ENCODE measurements at regions not wholly inside any gene's neighbourhood (a gene's known extent, or its start where the extent isn't known, plus 50 kb on each side); places are given as distances from the start of the nearest gene placed in this dataset.

DNA sequence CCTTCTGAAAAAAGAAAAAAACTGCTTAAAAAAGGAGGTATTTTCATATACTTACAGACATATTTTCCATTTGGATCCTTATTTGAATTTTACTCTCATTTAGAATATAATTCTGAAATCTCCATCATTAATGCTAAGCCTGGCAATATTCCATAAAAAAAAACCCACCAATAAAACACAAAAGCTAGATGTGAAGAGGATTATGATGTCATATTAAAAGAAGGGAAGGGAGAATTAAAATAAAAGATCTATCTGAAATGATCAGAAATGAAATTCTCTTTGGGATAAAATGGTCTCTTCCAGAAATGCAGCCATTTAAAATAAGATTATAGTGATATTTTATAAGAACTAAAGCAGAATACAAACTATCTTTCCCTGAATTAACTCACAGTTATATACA, 206.7 kb upstream of the CAMK1G start:
- no peak overlapping the region for H3K4me3 Mint-ChIP-seq
- DNase-seq, result no peak

DNA sequence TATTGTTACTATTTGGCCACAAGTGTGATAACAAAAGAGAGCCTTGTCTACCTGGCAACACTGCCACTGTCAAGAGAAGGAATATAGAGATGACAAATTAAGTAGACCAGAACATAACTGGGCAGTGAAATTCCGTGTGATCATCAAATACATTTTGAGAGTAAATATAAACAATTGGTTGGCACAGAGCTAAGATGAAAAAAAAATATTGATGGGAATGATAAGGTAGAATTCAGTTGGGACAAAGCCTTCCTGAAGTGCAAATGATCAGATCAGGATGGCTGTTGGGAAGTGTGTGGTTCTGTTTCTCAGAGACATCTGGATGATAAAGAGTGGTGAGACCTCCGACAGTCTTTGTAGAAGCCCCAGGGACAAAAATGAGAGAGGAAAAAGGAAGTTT, 205.5 kb upstream of the CAMK1G start:
- no peaks in the 10 kb centered on the region for H3K36me3 Mint-ChIP-seq (ENCODE audit: low read depth)
- no peak overlapping the region for H3K4me3 Mint-ChIP-seq
- TF ChIP-seq, protein P1, sequence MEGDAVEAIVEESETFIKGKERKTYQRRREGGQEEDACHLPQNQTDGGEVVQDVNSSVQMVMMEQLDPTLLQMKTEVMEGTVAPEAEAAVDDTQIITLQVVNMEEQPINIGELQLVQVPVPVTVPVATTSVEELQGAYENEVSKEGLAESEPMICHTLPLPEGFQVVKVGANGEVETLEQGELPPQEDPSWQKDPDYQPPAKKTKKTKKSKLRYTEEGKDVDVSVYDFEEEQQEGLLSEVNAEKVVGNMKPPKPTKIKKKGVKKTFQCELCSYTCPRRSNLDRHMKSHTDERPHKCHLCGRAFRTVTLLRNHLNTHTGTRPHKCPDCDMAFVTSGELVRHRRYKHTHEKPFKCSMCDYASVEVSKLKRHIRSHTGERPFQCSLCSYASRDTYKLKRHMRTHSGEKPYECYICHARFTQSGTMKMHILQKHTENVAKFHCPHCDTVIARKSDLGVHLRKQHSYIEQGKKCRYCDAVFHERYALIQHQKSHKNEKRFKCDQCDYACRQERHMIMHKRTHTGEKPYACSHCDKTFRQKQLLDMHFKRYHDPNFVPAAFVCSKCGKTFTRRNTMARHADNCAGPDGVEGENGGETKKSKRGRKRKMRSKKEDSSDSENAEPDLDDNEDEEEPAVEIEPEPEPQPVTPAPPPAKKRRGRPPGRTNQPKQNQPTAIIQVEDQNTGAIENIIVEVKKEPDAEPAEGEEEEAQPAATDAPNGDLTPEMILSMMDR (IDR thresholded peaks at IDR 0.05), result no peak
- no peaks in the 10 kb centered on the region for H3K9me3 Mint-ChIP-seq
- H3K27ac Mint-ChIP-seq, result no peak overlapping the region
- POLR2A ChIA-PET, result no interaction called here
- H3K4me1 Mint-ChIP-seq (ENCODE audit: low read depth), result no peaks in the 10 kb centered on the region
- H3K27me3 Mint-ChIP-seq, result no peaks in the 10 kb centered on the region
- DNase-seq (no peak), ATAC-seq (no peak)
- intact Hi-C loops (cut with micrococcal nuclease), result no loop called here
- CTCF ChIA-PET, result no interaction called here

More for the DNA sequence above, 206.7 kb upstream of the CAMK1G start:
- no peaks in the 10 kb centered on the region for H3K4me1 Mint-ChIP-seq (ENCODE audit: low read depth)
- TF ChIP-seq, protein P1 (IDR thresholded peaks at IDR 0.05), result no peak
- ChIA-PET POLR2A (no interaction called here), CTCF (no interaction called here)
- no peaks in the 10 kb centered on the region for H3K27me3 Mint-ChIP-seq
- H3K9me3 Mint-ChIP-seq, result no peaks in the 10 kb centered on the region
- H3K27ac Mint-ChIP-seq, result no peak overlapping the region
- no peaks in the 10 kb centered on the region for H3K36me3 Mint-ChIP-seq (ENCODE audit: low read depth)
- intact Hi-C loops (cut with micrococcal nuclease), result no loop called here
- no peak for ATAC-seq

DNA sequence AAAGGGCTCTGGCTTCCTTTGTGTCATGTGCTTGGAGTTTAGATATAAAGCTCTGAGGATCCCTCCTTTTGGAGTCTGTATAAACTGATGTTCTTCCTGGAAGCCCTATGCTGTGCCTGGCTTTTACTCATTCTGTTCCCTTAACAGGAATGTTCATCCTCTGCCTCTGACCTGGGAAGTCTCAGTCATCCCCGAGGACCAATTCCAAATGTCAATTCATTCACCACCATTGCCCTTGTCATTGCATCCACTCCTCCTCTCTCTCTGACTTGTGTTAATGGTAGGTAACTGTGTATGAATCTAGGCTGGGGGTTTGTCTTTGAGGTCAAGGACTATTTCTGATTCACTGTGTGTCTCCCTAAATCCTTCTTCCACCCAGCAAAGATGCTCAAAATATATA, 204.2 kb upstream of the CAMK1G start:
- intact Hi-C loops (cut with micrococcal nuclease), result no loop called here
- H3K4me3 Mint-ChIP-seq, result no peak overlapping the region
- H3K27ac Mint-ChIP-seq, result no peak overlapping the region
- TF ChIP-seq, protein P1 (IDR thresholded peaks at IDR 0.05), result no peak
- DNase-seq (no peak), ATAC-seq (no peak)
- ChIA-PET POLR2A (no interaction called here), CTCF (no interaction called here)
- H3K4me1 Mint-ChIP-seq (ENCODE audit: low read depth), result no peaks in the 10 kb centered on the region
- H3K36me3 Mint-ChIP-seq (ENCODE audit: low read depth), result no peaks in the 10 kb centered on the region
- H3K9me3 Mint-ChIP-seq, result no peaks in the 10 kb centered on the region
- no peaks in the 10 kb centered on the region for H3K27me3 Mint-ChIP-seq

DNA sequence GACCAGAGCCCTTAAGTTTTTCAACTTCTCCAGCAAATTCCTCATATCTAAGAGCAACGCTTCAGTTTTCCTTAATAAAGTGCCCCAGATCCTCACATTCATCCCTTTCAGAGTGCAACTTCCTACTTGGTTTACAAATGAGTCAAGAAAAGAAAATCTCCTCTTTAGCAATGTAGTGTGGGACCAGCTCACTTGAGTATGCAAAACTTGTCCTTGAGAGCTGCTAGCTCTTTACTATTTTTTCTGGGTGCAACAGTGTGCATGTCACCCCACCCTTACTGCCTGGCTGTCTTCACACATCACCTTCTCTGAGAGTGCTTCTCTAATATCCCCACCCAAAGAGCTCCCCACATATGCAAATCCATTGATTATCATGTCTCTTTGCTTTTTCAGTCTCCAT, 203.1 kb upstream of the CAMK1G start:
- CTCF ChIA-PET, result no interaction called here
- H3K27me3 Mint-ChIP-seq, result no peaks in the 10 kb centered on the region

DNA sequence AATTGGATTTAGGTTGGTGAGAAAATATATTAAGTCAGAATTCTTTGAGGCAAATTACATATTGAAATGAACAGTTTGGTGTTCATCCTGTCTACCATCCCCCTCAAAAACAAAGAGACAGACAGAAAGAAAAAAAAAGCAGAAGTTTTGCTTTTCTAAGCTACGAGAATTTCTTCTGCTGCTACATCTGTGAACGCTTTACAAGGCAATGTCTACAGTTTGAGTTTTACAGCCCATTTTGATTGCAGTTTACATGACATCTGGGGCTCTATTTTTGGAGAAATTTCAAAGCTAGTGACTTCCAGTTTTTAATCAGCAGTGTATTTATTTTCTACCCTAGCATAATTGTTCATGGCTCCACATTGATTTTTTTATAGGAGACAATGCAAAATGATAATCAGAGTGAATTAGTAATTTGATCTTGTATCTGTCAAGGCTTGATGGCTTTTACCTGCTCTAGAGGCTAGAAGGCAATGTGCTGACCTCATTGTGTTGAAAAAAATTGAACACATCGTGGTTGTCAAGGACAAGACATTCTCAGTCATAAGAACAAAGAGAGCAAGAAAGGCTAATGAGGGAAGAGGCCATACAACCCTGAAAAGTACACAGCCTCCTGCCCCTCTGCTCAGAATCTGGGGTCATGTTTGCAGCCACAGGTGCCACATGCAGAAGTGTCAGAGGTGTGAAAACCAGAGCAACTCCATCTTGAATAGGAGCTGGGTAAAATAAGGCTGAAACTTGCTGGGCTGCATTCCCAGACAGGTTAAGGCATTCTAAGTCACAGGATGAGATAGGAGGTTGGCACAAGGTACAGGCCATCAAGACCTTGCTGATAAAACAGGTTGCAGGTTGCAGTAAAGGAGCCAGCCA, 201.0 kb upstream of the CAMK1G start:
- no peak overlapping the region for H3K27ac Mint-ChIP-seq
- intact Hi-C loops (cut with micrococcal nuclease), result no loop called here

More for the DNA sequence above, 203.1 kb upstream of the CAMK1G start:
- ATAC-seq (no peak), DNase-seq (no peak)
- TF ChIP-seq, protein P1 (IDR thresholded peaks at IDR 0.05), result no peak
- intact Hi-C loops (cut with micrococcal nuclease), result no loop called here
- Mint-ChIP-seq H3K4me3 (no peak overlapping the region), H3K27ac (no peak overlapping the region), H3K9me3 (no peaks in the 10 kb centered on the region), H3K4me1 (ENCODE audit: low read depth) (no peaks in the 10 kb centered on the region), H3K36me3 (ENCODE audit: low read depth) (no peaks in the 10 kb centered on the region)
- POLR2A ChIA-PET, result no interaction called here

More for the DNA sequence above, 201.0 kb upstream of the CAMK1G start:
- no peaks in the 10 kb centered on the region for H3K36me3 Mint-ChIP-seq (ENCODE audit: low read depth)
- no peak for DNase-seq
- ChIA-PET POLR2A (no interaction called here), CTCF (no interaction called here)
- no peaks in the 10 kb centered on the region for H3K27me3 Mint-ChIP-seq
- H3K9me3 Mint-ChIP-seq, result no peaks in the 10 kb centered on the region
- H3K4me1 Mint-ChIP-seq (ENCODE audit: low read depth), result no peaks in the 10 kb centered on the region
- no peak for ATAC-seq
- no peak overlapping the region for H3K4me3 Mint-ChIP-seq
- TF ChIP-seq, protein P1 (IDR thresholded peaks at IDR 0.05), result no peak
